Lower leg skin (tissue), 4 donors: ENCODE measurements at regions not wholly inside any gene's neighbourhood (a gene's known extent, or its start where the extent isn't known, plus 50 kb on each side); places are given as distances from the start of the nearest gene placed in this dataset.
"Not testable (repeated sequence)": the region's sequence is repeated elsewhere in the genome, so short reads cannot be mapped to it uniquely, and the experiment has no call there.

Experiments used
- DNase-seq, 2 donors: peaks; one replicate each; pipeline ENCODE4 v3.0.0-alpha.2; 2019; ENCODE audit warnings: low spot score in 2 of 2
- H3K4me3 ChIP-seq: fragments of 200-600 bp; sonication (generic); 2 replicates; pipeline ENCODE4 v1.5.1; 2017; ENCODE audit warnings: mild to moderate bottlenecking, low read depth; ENCODE audit not compliant: poor library complexity, severe bottlenecking
- CTCF ChIP-seq, 3 donors: fragments of 450-650 bp; IDR thresholded peaks; one replicate each; pipeline ENCODE4 v1.5.1; 2016; ENCODE audit warnings: antibody characterized with exemption in 3 of 3, mild to moderate bottlenecking in 3 of 3, moderate library complexity in 2 of 3
- POLR2A ChIP-seq, 2 donors: fragments of 450-650 bp; IDR thresholded peaks; one replicate each; pipeline ENCODE4 v1.6.1; 2016 to 2017; ENCODE audit warnings: antibody characterized with exemption in 2 of 2, mild to moderate bottlenecking in 1 of 2, moderate library complexity in 1 of 2
- WGBS, 2 donors: methylation state at CpG; one replicate each; pipeline ENCODE4 v1.1.5; 2018; 5-methylcytosine and 5-hydroxymethylcytosine counted together
- intact Hi-C: fragments of 100-400 bp; cut with DNase I; formaldehyde crosslinking; loops from one replicate; pipeline ENCODE4 v1.15.0; 2023; ENCODE audit warnings: low total_unique reads

DNA sequence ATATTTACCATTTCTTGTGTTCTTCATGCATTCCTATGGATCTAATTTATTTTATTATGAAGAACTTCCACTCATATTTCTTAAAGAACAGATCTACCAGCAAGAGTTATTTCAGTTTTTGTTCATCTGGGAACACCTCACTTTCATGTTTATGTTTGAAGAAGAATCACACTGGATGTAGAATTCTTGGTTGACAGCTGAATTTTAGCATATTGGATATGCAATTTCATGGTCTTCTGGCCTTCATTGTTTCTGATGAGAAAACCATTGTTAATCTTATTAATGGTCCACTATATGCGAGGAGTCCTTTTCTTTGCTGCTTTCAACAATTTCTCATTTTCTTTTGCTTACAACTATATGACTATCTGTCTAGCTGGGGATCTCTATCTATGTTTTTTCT is 189.2 kb downstream of the UXS1 start:
- intact Hi-C loops: no loop called here
- H3K4me3 ChIP-seq: no peak overlapping the region
- TF ChIP-seq POLR2A (IDR thresholded peaks at IDR 0.05) (no peak), CTCF (IDR thresholded peaks at IDR 0.05) (no peak)
- WGBS, 2 donors: 94 to 100% methylated on average over 1 of the region's 1 CpG
- no peak for DNase-seq

DNA sequence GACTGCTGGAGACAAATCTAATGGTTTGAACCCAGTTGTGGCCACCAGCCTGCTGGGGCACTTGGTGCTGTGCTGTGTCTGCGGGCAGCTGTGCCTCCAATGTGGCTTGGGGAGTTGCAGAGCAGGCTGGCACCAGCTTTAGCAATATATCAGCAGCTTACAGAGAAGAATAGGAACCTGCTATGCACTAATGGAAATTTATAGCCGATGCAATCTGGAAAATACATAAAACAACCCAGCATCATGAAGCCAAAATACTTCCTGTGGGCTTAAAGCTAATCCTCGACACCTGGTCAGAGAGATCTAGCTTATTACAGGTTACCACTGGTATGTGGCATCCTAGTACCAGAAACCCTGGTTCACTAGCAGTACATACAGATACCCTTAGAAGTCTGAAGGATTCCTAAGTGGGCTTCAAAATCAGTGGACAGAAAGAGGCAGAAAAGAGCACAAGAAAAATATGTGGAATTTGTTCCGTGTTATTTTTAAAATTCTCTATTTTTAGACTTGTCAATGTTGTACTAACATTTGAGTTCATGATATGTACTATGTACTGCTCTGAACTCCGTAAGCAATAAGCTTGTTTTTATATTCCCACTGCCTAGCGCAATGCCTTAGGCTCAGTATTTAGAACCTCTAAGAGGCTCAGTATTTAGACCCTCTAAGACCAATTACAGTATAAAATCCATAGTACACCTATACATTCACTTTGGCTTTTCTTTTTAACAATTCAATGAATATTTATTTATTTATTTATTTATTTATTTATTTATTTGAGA is 194.7 kb downstream of the UXS1 start:
- intact Hi-C loops: no loop called here
- no peak overlapping the region for H3K4me3 ChIP-seq
- no peak for DNase-seq
- no peak for TF ChIP-seq POLR2A (IDR thresholded peaks at IDR 0.05)
- no peak for TF ChIP-seq CTCF (IDR thresholded peaks at IDR 0.05)
- WGBS, 2 donors: 52 to 68% methylated on average over 6 of the region's 6 CpGs

GRCh38 chr2:105997711-105998110 is 196.4 kb downstream of the UXS1 start:
- TF ChIP-seq CTCF (IDR thresholded peaks at IDR 0.05): no peak
- no peak for TF ChIP-seq POLR2A (IDR thresholded peaks at IDR 0.05)
- intact Hi-C loops: no loop called here
- 86 to 88% methylated on average over 2 of the region's 2 CpGs for WGBS, 2 donors
- no peak for DNase-seq
- H3K4me3 ChIP-seq: no peak overlapping the region

DNA sequence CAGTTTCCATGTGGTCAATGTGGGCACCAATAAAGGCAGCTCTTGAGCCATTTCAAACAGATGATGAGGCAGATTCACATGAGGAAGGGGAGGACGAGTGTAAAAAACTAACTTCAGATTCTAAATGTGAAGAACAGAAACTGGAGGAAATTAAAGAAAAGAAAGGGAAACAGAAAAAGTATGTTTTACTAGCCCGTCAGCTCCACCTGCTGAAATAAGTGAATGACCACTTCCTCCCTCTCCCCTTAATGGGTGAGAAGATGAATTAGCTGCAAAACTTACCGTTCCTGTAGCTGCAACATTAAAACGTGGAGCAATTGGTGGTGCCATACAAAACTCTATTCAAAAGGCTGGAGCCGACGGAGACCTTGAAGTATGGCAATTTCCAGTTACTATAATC is 203.5 kb downstream of the UXS1 start:
- no peak overlapping the region for H3K4me3 ChIP-seq
- TF ChIP-seq CTCF (IDR thresholded peaks at IDR 0.05): no peak
- TF ChIP-seq POLR2A (IDR thresholded peaks at IDR 0.05): no peak
- intact Hi-C loops: no loop called here
- 85 to 88% methylated on average over 6 of the region's 6 CpGs for WGBS, 2 donors
- no peak for DNase-seq

GRCh38 chr2:105989803-105990202 is 204.3 kb downstream of the UXS1 start:
- H3K4me3 ChIP-seq, DNase-seq, intact Hi-C loops: not testable (repeated sequence)
- WGBS, 2 donors: 36 to 69% methylated on average over 2 of the region's 2 CpGs

DNA sequence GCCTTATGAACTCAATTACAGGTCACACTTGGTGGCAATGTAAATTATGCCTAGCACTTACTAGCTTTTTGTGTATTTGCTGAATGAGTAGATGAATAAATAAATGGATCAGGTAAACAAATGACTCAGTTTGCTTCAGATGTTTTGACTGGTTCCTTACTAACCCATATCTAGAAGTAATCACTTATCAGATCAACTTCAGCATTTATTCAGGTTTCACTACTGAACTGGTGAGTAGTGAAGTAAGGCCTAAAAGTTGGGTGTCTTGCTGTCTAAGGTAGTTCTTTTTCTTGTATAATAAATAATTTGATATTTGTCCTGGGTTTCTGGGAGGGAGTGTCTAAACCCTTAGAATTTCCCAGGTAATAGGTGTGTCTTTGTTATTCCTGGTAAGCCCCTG is 205.0 kb downstream of the UXS1 start:
- H3K4me3 ChIP-seq: no peak overlapping the region
- no peak for DNase-seq
- intact Hi-C loops: no loop called here
- no peak for TF ChIP-seq POLR2A (IDR thresholded peaks at IDR 0.05)
- no peak for TF ChIP-seq CTCF (IDR thresholded peaks at IDR 0.05)
